CD8-positive, alpha-beta memory T cell (primary cell): ENCODE measurements at regions not wholly inside any gene's neighbourhood (a gene's known extent, or its start where the extent isn't known, plus 50 kb on each side); places are given as distances from the start of the nearest gene placed in this dataset.

Experiments
- CTCF ChIA-PET: fragments of 350-600 bp; sonication (Branson Sonifier 250); formaldehyde crosslinking; loops from one replicate; lab custom pipeline; 2021; ENCODE audit warnings: antibody characterized with exemption; lab: Charles Lee
- POLR2A ChIA-PET: fragments of 350-600 bp; sonication (Branson Sonifier 250); formaldehyde crosslinking; loops from one replicate; lab custom pipeline; 2021; ENCODE audit warnings: antibody characterized with exemption; lab: Charles Lee
- DNase-seq, 5 donors: peaks; one replicate each; pipeline versions ENCODE4 v3.0.0 to v3.0.0-alpha.2; 2020 to 2022; ENCODE audit warnings: mixed read lengths in 1 of 5
- H3K27ac ChIP-seq: one replicate; pipeline ENCODE4 v1.7.0; 2013; ENCODE audit warnings: low read depth, mild to moderate bottlenecking, low read length, moderate library complexity
- H3K27me3 ChIP-seq: 2 replicates; pipeline ENCODE4 v1.7.0; 2013; ENCODE audit warnings: low read length, mild to moderate bottlenecking; ENCODE audit not compliant: insufficient read depth, poor library complexity, severe bottlenecking
- H3K36me3 ChIP-seq: 2 replicates; pipeline ENCODE4 v1.7.0; 2013; ENCODE audit warnings: mild to moderate bottlenecking, low read length, moderate library complexity; ENCODE audit not compliant: insufficient read depth
- H3K4me1 ChIP-seq: 2 replicates; pipeline ENCODE4 v1.7.0; 2013; ENCODE audit warnings: mild to moderate bottlenecking, low read length, moderate library complexity; ENCODE audit not compliant: insufficient read depth
- H3K4me3 ChIP-seq: 2 replicates; pipeline ENCODE4 v1.7.0; 2013; ENCODE audit warnings: mild to moderate bottlenecking, low read length
- H3K9me3 ChIP-seq: 2 replicates; pipeline ENCODE4 v1.7.0; 2013; ENCODE audit warnings: mild to moderate bottlenecking, low read length
- H3K27ac Mint-ChIP-seq, 8 donors: one replicate each; pipeline ENCODE4 v1.8.0; 2020 to 2021; ENCODE audit warnings: mixed read lengths in 8 of 8, mild to moderate bottlenecking in 6 of 8, inconsistent platforms in 3 of 8, moderate library complexity in 3 of 8
- H3K27me3 Mint-ChIP-seq, 2 donors: one replicate each; pipeline ENCODE4 v1.8.0; 2020 to 2021; ENCODE audit warnings: mixed read lengths in 2 of 2, mild to moderate bottlenecking in 1 of 2, moderate library complexity in 1 of 2
- H3K36me3 Mint-ChIP-seq, 3 donors: one replicate each; pipeline ENCODE4 v1.8.0; 2020 to 2021; ENCODE audit warnings: mixed read lengths in 3 of 3, inconsistent platforms in 1 of 3, mild to moderate bottlenecking in 1 of 3
- H3K4me1 Mint-ChIP-seq, 3 donors: one replicate each; pipeline ENCODE4 v1.8.0; 2020 to 2021; ENCODE audit warnings: mixed read lengths in 3 of 3, inconsistent platforms in 1 of 3, mild to moderate bottlenecking in 1 of 3
- H3K4me3 Mint-ChIP-seq, 7 donors: one replicate each; pipeline ENCODE4 v1.8.0; 2020 to 2021; ENCODE audit warnings: mixed read lengths in 7 of 7, mild to moderate bottlenecking in 6 of 7, moderate library complexity in 4 of 7, inconsistent platforms in 2 of 7
- H3K9me3 Mint-ChIP-seq, 5 donors: one replicate each; pipeline ENCODE4 v1.8.0; 2020 to 2022; ENCODE audit warnings: mixed read lengths in 5 of 5, mild to moderate bottlenecking in 3 of 5, moderate library complexity in 2 of 5, inconsistent platforms in 1 of 5

GRCh38 chr3:74353039-74353438 lies 261.4 kb downstream of the CNTN3 start:
- DNase-seq = no peak

DNA sequence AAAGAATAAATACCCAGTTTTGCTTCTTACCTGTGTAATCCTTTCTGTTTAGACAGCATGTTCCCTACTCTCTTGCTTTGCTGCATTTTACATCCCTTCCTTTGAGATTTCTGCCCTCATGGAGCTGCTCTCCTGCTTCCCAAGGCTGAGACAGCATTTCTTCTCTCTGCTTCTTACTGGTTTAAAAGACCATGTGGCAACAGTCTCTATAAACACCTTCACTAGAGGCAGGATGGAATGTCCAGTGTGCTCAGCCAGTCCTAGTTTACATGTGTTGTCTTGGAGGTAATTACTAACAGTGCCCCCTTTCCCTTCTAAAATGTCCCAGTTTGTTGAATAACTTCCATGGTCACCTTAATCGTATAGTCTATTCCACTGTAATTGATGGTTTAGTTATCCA lies 262.3 kb downstream of the CNTN3 start:
- Mint-ChIP-seq H3K4me1 (no peaks in the 10 kb centered on the region), H3K27me3 (no peaks in the 10 kb centered on the region), H3K4me3 (no peak overlapping the region), H3K9me3 (peaks cover 4 to 22% (median 6%) of the 10 kb centered on the region in 5 donors), H3K36me3 (no peaks in the 10 kb centered on the region), H3K27ac (no peak overlapping the region)
- H3K4me1 ChIP-seq = no peaks in the 10 kb centered on the region
- H3K27me3 ChIP-seq = no peaks in the 10 kb centered on the region
- ChIA-PET POLR2A (no interaction called here), CTCF (no interaction called here)
- H3K36me3 ChIP-seq = no peaks in the 10 kb centered on the region
- H3K9me3 ChIP-seq = no peaks in the 10 kb centered on the region
- H3K27ac ChIP-seq = no peak overlapping the region
- H3K4me3 ChIP-seq = no peak overlapping the region
- DNase-seq = no peak

More at GRCh38 chr3:74353039-74353438, 261.4 kb downstream of the CNTN3 start:
- no peak overlapping the region for H3K27ac ChIP-seq
- no peaks in the 10 kb centered on the region for H3K9me3 ChIP-seq
- H3K36me3 Mint-ChIP-seq = no peaks in the 10 kb centered on the region
- H3K27ac Mint-ChIP-seq = no peak overlapping the region
- H3K36me3 ChIP-seq = no peaks in the 10 kb centered on the region
- H3K4me3 Mint-ChIP-seq = no peak overlapping the region
- H3K4me1 ChIP-seq = no peaks in the 10 kb centered on the region
- no peaks in the 10 kb centered on the region for H3K27me3 Mint-ChIP-seq
- H3K4me1 Mint-ChIP-seq = no peaks in the 10 kb centered on the region
- ChIA-PET POLR2A (no interaction called here), CTCF (no interaction called here)
- H3K4me3 ChIP-seq = no peak overlapping the region
- peaks cover 4 to 25% (median 9%) of the 10 kb centered on the region in 5 donors for H3K9me3 Mint-ChIP-seq
- no peaks in the 10 kb centered on the region for H3K27me3 ChIP-seq

- no peaks in the 10 kb centered on the region for H3K9me3 ChIP-seq
- H3K4me3 Mint-ChIP-seq = no peak overlapping the region
- no peak overlapping the region for H3K27ac ChIP-seq
- H3K36me3 Mint-ChIP-seq = no peaks in the 10 kb centered on the region
- ChIA-PET POLR2A (no interaction called here), CTCF (no interaction called here)
- no peak overlapping the region for H3K4me3 ChIP-seq
- no peaks in the 10 kb centered on the region for H3K36me3 ChIP-seq
- H3K27ac Mint-ChIP-seq = no peak overlapping the region
- no peak for DNase-seq
- H3K27me3 ChIP-seq = no peaks in the 10 kb centered on the region
- H3K4me1 ChIP-seq = no peaks in the 10 kb centered on the region
- H3K27me3 Mint-ChIP-seq = no peaks in the 10 kb centered on the region
- H3K4me1 Mint-ChIP-seq = no peaks in the 10 kb centered on the region
- H3K9me3 Mint-ChIP-seq = peaks cover 4 to 18% (median 11%) of the 10 kb centered on the region in 5 donors
These were observed 263.2 kb downstream of the CNTN3 start for GRCh38 chr3:74351213-74351612.

- Histone ChIP-seq H3K9me3 (no peaks in the 10 kb centered on the region), H3K4me3 (no peak overlapping the region), H3K36me3 (no peaks in the 10 kb centered on the region), H3K4me1 (no peaks in the 10 kb centered on the region), H3K27me3 (no peaks in the 10 kb centered on the region), H3K27ac (no peak overlapping the region)
- POLR2A ChIA-PET = no interaction called here
- H3K4me1 Mint-ChIP-seq = no peaks in the 10 kb centered on the region
- no peak for DNase-seq
- CTCF ChIA-PET = no interaction called here
- H3K27ac Mint-ChIP-seq = no peak overlapping the region
- H3K9me3 Mint-ChIP-seq = peaks cover 4 to 16% (median 7%) of the 10 kb centered on the region in 5 donors
- H3K27me3 Mint-ChIP-seq = no peaks in the 10 kb centered on the region
- no peak overlapping the region for H3K4me3 Mint-ChIP-seq
- H3K36me3 Mint-ChIP-seq = no peaks in the 10 kb centered on the region
These were observed 265.4 kb downstream of the CNTN3 start for GRCh38 chr3:74349015-74349414.

- Mint-ChIP-seq H3K4me1 (no peaks in the 10 kb centered on the region), H3K36me3 (no peaks in the 10 kb centered on the region), H3K27ac (peak overlapping the region in 1 of 8 donors; percentile 16), H3K9me3 (peaks cover under 1 to 20% (median 10%) of the 10 kb centered on the region in 5 donors), H3K27me3 (no peaks in the 10 kb centered on the region), H3K4me3 (no peak overlapping the region)
- H3K27ac ChIP-seq = no peak overlapping the region
- H3K4me3 ChIP-seq = no peak overlapping the region
- POLR2A ChIA-PET = no interaction called here
- no peak for DNase-seq
- CTCF ChIA-PET = no interaction called here
- no peaks in the 10 kb centered on the region for H3K4me1 ChIP-seq
- H3K27me3 ChIP-seq = no peaks in the 10 kb centered on the region
- no peaks in the 10 kb centered on the region for H3K9me3 ChIP-seq
- no peaks in the 10 kb centered on the region for H3K36me3 ChIP-seq
These were observed 266.7 kb downstream of the CNTN3 start for GRCh38 chr3:74347563-74348268.

DNA sequence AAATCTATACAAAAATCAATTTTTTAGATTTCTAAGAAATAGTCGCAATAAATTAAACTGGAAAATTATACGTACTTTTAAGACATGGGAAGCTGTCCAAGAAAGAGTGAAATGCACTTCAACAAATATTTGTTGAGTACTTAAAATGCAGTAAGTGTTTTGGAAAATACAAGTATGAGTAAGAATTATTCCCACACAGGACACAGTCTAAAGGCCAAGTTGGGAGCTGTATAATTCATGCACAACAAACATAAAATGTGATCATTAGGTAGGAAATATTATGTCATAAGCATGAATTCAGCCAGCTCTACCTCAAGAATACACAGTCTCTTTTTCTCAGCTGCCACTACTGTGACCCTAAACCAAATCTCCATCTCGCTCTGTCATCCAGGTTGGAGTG lies 267.6 kb downstream of the CNTN3 start:
- CTCF ChIA-PET = no interaction called here
- POLR2A ChIA-PET = no interaction called here

GRCh38 chr3:74345701-74346100 lies 268.8 kb downstream of the CNTN3 start:
- Mint-ChIP-seq H3K4me1 (no peaks in the 10 kb centered on the region), H3K27ac (no peak overlapping the region), H3K9me3 (peaks cover 0 to 17% (median 10%) of the 10 kb centered on the region in 5 donors), H3K4me3 (no peak overlapping the region), H3K36me3 (no peaks in the 10 kb centered on the region), H3K27me3 (no peaks in the 10 kb centered on the region)
- Histone ChIP-seq H3K36me3 (no peaks in the 10 kb centered on the region), H3K27me3 (no peaks in the 10 kb centered on the region), H3K27ac (no peak overlapping the region), H3K9me3 (no peaks in the 10 kb centered on the region), H3K4me3 (no peak overlapping the region), H3K4me1 (no peaks in the 10 kb centered on the region)
- ChIA-PET CTCF (no interaction called here), POLR2A (no interaction called here)
- DNase-seq = no peak

More for the DNA sequence above, 267.6 kb downstream of the CNTN3 start:
- Histone ChIP-seq H3K36me3 (no peaks in the 10 kb centered on the region), H3K27me3 (no peaks in the 10 kb centered on the region), H3K4me1 (no peaks in the 10 kb centered on the region), H3K9me3 (no peaks in the 10 kb centered on the region), H3K27ac (no peak overlapping the region), H3K4me3 (no peak overlapping the region)
- H3K4me1 Mint-ChIP-seq = no peaks in the 10 kb centered on the region
- peaks cover 0 to 20% (median 10%) of the 10 kb centered on the region in 5 donors for H3K9me3 Mint-ChIP-seq
- H3K36me3 Mint-ChIP-seq = no peaks in the 10 kb centered on the region
- DNase-seq = no peak
- H3K4me3 Mint-ChIP-seq = no peak overlapping the region
- H3K27me3 Mint-ChIP-seq = no peaks in the 10 kb centered on the region
- H3K27ac Mint-ChIP-seq = no peak overlapping the region

DNA sequence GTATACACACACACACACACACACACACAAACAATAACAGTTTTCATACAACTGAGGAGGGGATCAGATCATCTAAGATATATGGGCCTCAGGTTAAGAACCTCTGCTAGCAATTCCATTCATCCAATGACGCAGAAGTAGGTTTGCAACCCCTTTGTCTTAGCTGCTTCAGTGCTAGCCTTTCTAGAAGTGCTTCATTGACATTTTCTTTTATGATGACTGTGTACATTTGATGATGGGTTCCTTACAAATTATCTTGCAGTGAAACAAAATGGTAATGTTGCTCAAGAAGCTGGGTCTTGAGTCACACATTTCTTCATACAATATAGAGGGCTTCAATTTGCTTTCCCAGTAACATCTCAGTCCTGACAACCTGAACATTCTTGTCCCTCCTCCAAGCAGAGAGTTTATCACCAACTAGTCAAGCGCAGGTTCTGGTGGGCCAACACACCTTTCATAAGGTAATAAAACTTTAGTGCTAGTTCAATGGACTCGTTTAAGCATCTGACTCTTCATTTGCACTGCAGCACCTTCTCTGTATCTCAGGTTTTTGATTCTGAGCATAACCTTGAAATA lies 269.5 kb downstream of the CNTN3 start:
- no peaks in the 10 kb centered on the region for H3K36me3 Mint-ChIP-seq
- no peak overlapping the region for H3K4me3 Mint-ChIP-seq
- peaks cover 0 to 20% (median 10%) of the 10 kb centered on the region in 5 donors for H3K9me3 Mint-ChIP-seq
- CTCF ChIA-PET = no interaction called here
- no peaks in the 10 kb centered on the region for H3K9me3 ChIP-seq
- H3K4me3 ChIP-seq = no peak overlapping the region
- POLR2A ChIA-PET = no interaction called here
- H3K4me1 Mint-ChIP-seq = no peaks in the 10 kb centered on the region
- DNase-seq = no peak
- no peaks in the 10 kb centered on the region for H3K4me1 ChIP-seq
- no peaks in the 10 kb centered on the region for H3K27me3 ChIP-seq
- H3K27me3 Mint-ChIP-seq = no peaks in the 10 kb centered on the region
- H3K36me3 ChIP-seq = no peaks in the 10 kb centered on the region
- H3K27ac ChIP-seq = no peak overlapping the region
- H3K27ac Mint-ChIP-seq = no peak overlapping the region
